H1 (cell line): ENCODE measurements at regions not wholly inside any gene's neighbourhood (a gene's known extent, or its start where the extent isn't known, plus 50 kb on each side); places are given as distances from the start of the nearest gene placed in this dataset.

Source experiments
- CHD2 ChIP-seq: IDR thresholded peaks from 2 replicates; pipeline ENCODE4 v1.6.1; 2012; ENCODE audit warnings: low read length, improper control_type of control experiment
- E2F6 ChIP-seq: IDR thresholded peaks from 2 replicates; pipeline ENCODE4 v1.6.1; 2012; ENCODE audit warnings: inconsistent platforms
- EGR1 ChIP-seq: IDR thresholded peaks from 2 replicates; pipeline ENCODE4 v1.6.1; 2011; ENCODE audit warnings: low read depth, low read length, borderline replicate concordance
- EP300 ChIP-seq, 2 experiments: IDR thresholded peaks; 1 replicate in 1 of 2; 2 replicates in 1 of 2; pipeline ENCODE4 v1.6.1; 2011 to 2012; ENCODE audit warnings: low read depth in 2 of 2, low read length in 2 of 2, mild to moderate bottlenecking in 2 of 2, borderline replicate concordance in 1 of 2, inconsistent platforms in 1 of 2, moderate library complexity in 1 of 2
- HDAC6 ChIP-seq: IDR thresholded peaks from one replicate; pipeline ENCODE4 v1.7.1; 2012; ENCODE audit warnings: low read depth, mild to moderate bottlenecking, inconsistent platforms, low read length, moderate library complexity
- KDM1A ChIP-seq: fragments of 200-600, 300-600 bp; sonication (generic); IDR thresholded peaks from 2 replicates; pipeline ENCODE4 v1.7.1; 2016; ENCODE audit warnings: mild to moderate bottlenecking, low read length, borderline replicate concordance
- POLR2A ChIP-seq, 2 experiments: IDR thresholded peaks; 1 replicate in 1 of 2; 2 replicates in 1 of 2; pipeline ENCODE4 v1.6.1; 2011; ENCODE audit warnings: low read depth in 2 of 2, low read length in 2 of 2, mild to moderate bottlenecking in 2 of 2; ENCODE audit errors: control extremely low read depth in 1 of 2
- SIN3A ChIP-seq, 2 experiments: IDR thresholded peaks in 1 of 2; conservative IDR thresholded peaks in 1 of 2; 2 replicates each; pipeline ENCODE4 v1.6.1; 2011 to 2012; ENCODE audit warnings: low read length in 2 of 2, improper control_type of control experiment in 1 of 2, low read depth in 1 of 2, mild to moderate bottlenecking in 1 of 2
- SP4 ChIP-seq: IDR thresholded peaks from 2 replicates; pipeline ENCODE4 v1.6.1; 2012; ENCODE audit warnings: low read length, inconsistent platforms
- SRF ChIP-seq: IDR thresholded peaks from 2 replicates; pipeline ENCODE4 v1.6.1; 2011; ENCODE audit warnings: mild to moderate bottlenecking, low read depth, low read length, moderate library complexity
- TAF1 ChIP-seq: IDR thresholded peaks from 2 replicates; pipeline ENCODE4 v1.6.1; 2011; ENCODE audit warnings: mild to moderate bottlenecking, low read depth, low read length
- YY1 ChIP-seq: IDR thresholded peaks from 2 replicates; pipeline ENCODE4 v1.6.1; 2011; ENCODE audit warnings: low read depth, mild to moderate bottlenecking, low read length
- TF ChIP-seq, protein P1 (sequence below), 3 experiments: IDR thresholded peaks; 1 replicate in 2 of 3; 2 replicates in 1 of 3; pipeline versions ENCODE4 v1.5.1 to v1.6.1; 2011; ENCODE audit warnings: low read length in 3 of 3, mild to moderate bottlenecking in 3 of 3, inconsistent platforms in 2 of 3, low read depth in 1 of 3, moderate library complexity in 1 of 3; ENCODE audit not compliant: insufficient read depth in 1 of 3; ENCODE audit errors: control extremely low read depth in 1 of 3

DNA sequence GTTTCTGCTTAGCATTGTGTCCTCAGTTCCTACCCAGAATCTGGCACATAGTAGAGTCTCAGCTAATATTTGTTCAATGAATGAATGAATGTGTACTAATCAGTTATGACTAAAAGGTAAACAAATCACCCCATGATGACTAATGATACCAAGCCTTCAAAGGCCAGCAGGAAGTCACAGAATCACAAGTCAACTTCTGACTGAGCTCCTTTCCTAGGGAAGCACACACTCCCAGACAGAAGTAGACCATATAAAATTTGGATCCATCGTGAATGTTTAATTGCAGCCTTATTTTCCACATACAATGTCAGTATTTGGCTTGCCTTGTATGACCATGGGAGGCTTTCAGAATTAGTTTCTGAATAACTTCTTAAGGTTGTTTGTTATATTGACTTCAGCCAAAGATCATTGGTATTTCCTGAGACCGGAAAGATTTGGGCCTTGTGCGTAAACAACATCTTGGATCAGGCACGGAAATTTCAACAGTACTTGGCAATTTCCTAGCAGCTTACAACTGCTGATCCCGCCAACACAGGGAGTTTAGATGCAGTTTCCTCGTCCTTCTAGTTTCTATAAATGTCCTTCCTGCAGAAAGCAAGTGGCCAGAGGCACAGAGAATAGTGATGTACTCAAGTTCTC is 185.9 kb upstream of the ATP1B1 start:
- TF ChIP-seq EP300 (IDR thresholded peaks at IDR 0.05; ENCODE audit: borderline replicate concordance in 1 of 2, low read depth in 2 of 2, low read length in 2 of 2) = no peak
- no peak for TF ChIP-seq SIN3A (conservative IDR thresholded peaks at IDR 0.05 in 1 of 2, IDR thresholded peaks at IDR 0.05 in 1 of 2; ENCODE audit: low read depth in 1 of 2, low read length in 2 of 2)
- TF ChIP-seq SP4 = no peak
- TF ChIP-seq, protein P1, sequence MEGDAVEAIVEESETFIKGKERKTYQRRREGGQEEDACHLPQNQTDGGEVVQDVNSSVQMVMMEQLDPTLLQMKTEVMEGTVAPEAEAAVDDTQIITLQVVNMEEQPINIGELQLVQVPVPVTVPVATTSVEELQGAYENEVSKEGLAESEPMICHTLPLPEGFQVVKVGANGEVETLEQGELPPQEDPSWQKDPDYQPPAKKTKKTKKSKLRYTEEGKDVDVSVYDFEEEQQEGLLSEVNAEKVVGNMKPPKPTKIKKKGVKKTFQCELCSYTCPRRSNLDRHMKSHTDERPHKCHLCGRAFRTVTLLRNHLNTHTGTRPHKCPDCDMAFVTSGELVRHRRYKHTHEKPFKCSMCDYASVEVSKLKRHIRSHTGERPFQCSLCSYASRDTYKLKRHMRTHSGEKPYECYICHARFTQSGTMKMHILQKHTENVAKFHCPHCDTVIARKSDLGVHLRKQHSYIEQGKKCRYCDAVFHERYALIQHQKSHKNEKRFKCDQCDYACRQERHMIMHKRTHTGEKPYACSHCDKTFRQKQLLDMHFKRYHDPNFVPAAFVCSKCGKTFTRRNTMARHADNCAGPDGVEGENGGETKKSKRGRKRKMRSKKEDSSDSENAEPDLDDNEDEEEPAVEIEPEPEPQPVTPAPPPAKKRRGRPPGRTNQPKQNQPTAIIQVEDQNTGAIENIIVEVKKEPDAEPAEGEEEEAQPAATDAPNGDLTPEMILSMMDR (IDR thresholded peaks at IDR 0.05; ENCODE audit: control extremely low read depth in 1 of 3, insufficient read depth in 1 of 3, low read depth in 1 of 3, low read length in 3 of 3) = no peak
- TF ChIP-seq KDM1A = no peak
- no peak for TF ChIP-seq YY1
- TF ChIP-seq POLR2A (IDR thresholded peaks at IDR 0.05; ENCODE audit: control extremely low read depth in 1 of 2, low read depth in 2 of 2, low read length in 2 of 2) = no peak
- TF ChIP-seq CHD2 = no peak
- no peak for TF ChIP-seq SRF
- no peak for TF ChIP-seq EGR1
- no peak for TF ChIP-seq E2F6
- no peak for TF ChIP-seq HDAC6
- TF ChIP-seq TAF1 = no peak
